ENCODE measurements at regions not wholly inside any gene's neighbourhood (a gene's known extent, or its start where the extent isn't known, plus 50 kb on each side); places are given as distances from the start of the nearest gene placed in this dataset.

GRCh38 chr2:59996855-59997254, 556.6 kb downstream of the BCL11A start:
- Histone ChIP-seq H3K9me3 (no peaks in the 10 kb centered on the region), H3K4me3 (no peak overlapping the region), H3K4me1 (no peaks in the 10 kb centered on the region), H3K27me3 (no peaks in the 10 kb centered on the region), H3K36me3 (no peaks in the 10 kb centered on the region), H3K27ac (no peak overlapping the region)
- DNase-seq (ENCODE audit: low spot score in 2 of 2), result no peak
- WGBS, result 61% methylated on average over 3 of the region's 3 CpGs
- TF ChIP-seq CTCF (IDR thresholded peaks at IDR 0.05) (no peak), POLR2A (IDR thresholded peaks at IDR 0.05) (no peak), EP300 (IDR thresholded peaks at IDR 0.05) (no peak)

GRCh38 chr2:59993726-59994125, 559.7 kb downstream of the BCL11A start:
- H3K9me3 ChIP-seq, result no peaks in the 10 kb centered on the region
- no peak overlapping the region for H3K27ac ChIP-seq
- no peak overlapping the region for H3K4me3 ChIP-seq
- H3K4me1 ChIP-seq, result no peaks in the 10 kb centered on the region
- H3K36me3 ChIP-seq, result no peaks in the 10 kb centered on the region
- WGBS, result 84% methylated on average over 2 of the region's 2 CpGs
- no peak for DNase-seq (ENCODE audit: low spot score in 2 of 2)
- TF ChIP-seq POLR2A (IDR thresholded peaks at IDR 0.05), result no peak
- TF ChIP-seq EP300 (IDR thresholded peaks at IDR 0.05), result no peak
- TF ChIP-seq POLR2AphosphoS5 (IDR thresholded peaks at IDR 0.05), result no peak
- TF ChIP-seq CTCF (IDR thresholded peaks at IDR 0.05), result no peak
- H3K27me3 ChIP-seq, result no peaks in the 10 kb centered on the region

- no peak for TF ChIP-seq POLR2A (IDR thresholded peaks at IDR 0.05)
- TF ChIP-seq EP300 (IDR thresholded peaks at IDR 0.05), result no peak
- no peak for TF ChIP-seq CTCF (IDR thresholded peaks at IDR 0.05)
- Histone ChIP-seq H3K4me3 (no peak overlapping the region), H3K36me3 (no peaks in the 10 kb centered on the region), H3K4me1 (peaks cover 3% of the 10 kb centered on the region), H3K9me3 (no peaks in the 10 kb centered on the region), H3K27me3 (no peaks in the 10 kb centered on the region), H3K27ac (no peak overlapping the region)
- no peak for DNase-seq (ENCODE audit: low spot score in 2 of 2)
These were observed 565.1 kb downstream of the BCL11A start for GRCh38 chr2:59988341-59988740.

- no peak for TF ChIP-seq POLR2AphosphoS5 (IDR thresholded peaks at IDR 0.05)
- no peak for TF ChIP-seq EP300 (IDR thresholded peaks at IDR 0.05)
- TF ChIP-seq CTCF (IDR thresholded peaks at IDR 0.05), result no peak
- TF ChIP-seq POLR2A (IDR thresholded peaks at IDR 0.05), result no peak
- no peak overlapping the region for H3K27ac ChIP-seq
- WGBS, result 89% methylated on average over 4 of the region's 4 CpGs
These were observed 566.9 kb downstream of the BCL11A start for GRCh38 chr2:59986511-59986910.

GRCh38 chr2:59985923-59986322, 567.5 kb downstream of the BCL11A start:
- no peaks in the 10 kb centered on the region for H3K36me3 ChIP-seq
- no peak overlapping the region for H3K4me3 ChIP-seq
- no peak overlapping the region for H3K27ac ChIP-seq
- no peaks in the 10 kb centered on the region for H3K9me3 ChIP-seq
- DNase-seq (ENCODE audit: low spot score in 2 of 2), result no peak
- H3K4me1 ChIP-seq, result peaks cover 3% of the 10 kb centered on the region
- WGBS, result 93% methylated on average over 3 of the region's 3 CpGs
- H3K27me3 ChIP-seq, result no peaks in the 10 kb centered on the region
- TF ChIP-seq POLR2AphosphoS5 (IDR thresholded peaks at IDR 0.05), result no peak
- no peak for TF ChIP-seq CTCF (IDR thresholded peaks at IDR 0.05)
- no peak for TF ChIP-seq EP300 (IDR thresholded peaks at IDR 0.05)
- TF ChIP-seq POLR2A (IDR thresholded peaks at IDR 0.05), result no peak

More at GRCh38 chr2:59986511-59986910, 566.9 kb downstream of the BCL11A start:
- H3K4me1 ChIP-seq, result peaks cover 3% of the 10 kb centered on the region
- H3K9me3 ChIP-seq, result no peaks in the 10 kb centered on the region
- H3K4me3 ChIP-seq, result no peak overlapping the region
- H3K27me3 ChIP-seq, result no peaks in the 10 kb centered on the region
- no peak for DNase-seq (ENCODE audit: low spot score in 2 of 2)
- H3K36me3 ChIP-seq, result no peaks in the 10 kb centered on the region
